Vagina (tissue), 2 donors: ENCODE measurements at regions not wholly inside any gene's neighbourhood (a gene's known extent, or its start where the extent isn't known, plus 50 kb on each side); places are given as distances from the start of the nearest gene placed in this dataset.

Source experiments
- DNase-seq, 2 donors: peaks; one replicate each; pipeline ENCODE4 v3.0.0-alpha.2; 2017; ENCODE audit errors: extremely low spot score in 2 of 2
- H3K27ac ChIP-seq: fragments of 200-600 bp; sonication (generic); one replicate; pipeline ENCODE4 v1.5.1; 2019
- H3K27me3 ChIP-seq: fragments of 200-600 bp; sonication (generic); one replicate; pipeline ENCODE4 v1.5.1; 2019
- H3K36me3 ChIP-seq, 2 donors: fragments of 200-600 bp; sonication (generic); one replicate each; pipeline ENCODE4 v1.5.1; 2017 to 2019
- H3K4me1 ChIP-seq: fragments of 200-600 bp; sonication (generic); one replicate; pipeline ENCODE4 v1.5.1; 2019
- H3K4me3 ChIP-seq, 2 donors: fragments of 200-600 bp; sonication (generic); 1 replicate in 1 of 2; 2 replicates in 1 of 2; pipeline ENCODE4 v1.5.1; 2016 to 2019
- H3K9me3 ChIP-seq: fragments of 200-600 bp; sonication (generic); one replicate; pipeline ENCODE4 v1.5.1; 2019
- CTCF ChIP-seq, 3 experiments: fragments of 450-650 bp in 2 of 3; fragments of 200-600 bp in 1 of 3; sonication (generic) in 1 of 3; IDR thresholded peaks; one replicate each; pipeline ENCODE4 v1.5.1; 2017 to 2019; ENCODE audit warnings: antibody characterized with exemption in 3 of 3, mild to moderate bottlenecking in 2 of 3, moderate library complexity in 2 of 3
- POLR2A ChIP-seq, 2 donors: fragments of 450-650 bp; IDR thresholded peaks; one replicate each; pipeline ENCODE4 v1.6.1; 2017; ENCODE audit warnings: antibody characterized with exemption in 2 of 2, mild to moderate bottlenecking in 2 of 2, moderate library complexity in 2 of 2
- POLR2AphosphoS5 ChIP-seq, 2 donors: sonication (generic); formaldehyde crosslinking; IDR thresholded peaks; one replicate each; pipeline ENCODE4 v1.9.0; 2017; ENCODE audit warnings: antibody characterized with exemption in 2 of 2, mild to moderate bottlenecking in 2 of 2, low read depth in 1 of 2; ENCODE audit not compliant: insufficient read depth in 1 of 2
- intact Hi-C: fragments of 100-400 bp; cut with DNase I; formaldehyde crosslinking; loops from one replicate; pipeline ENCODE4 v1.15.1; 2023

GRCh38 chr14:53810221-53810620 lies 146.4 kb downstream of the BMP4 start:
- intact Hi-C loops: no loop called here
- H3K4me3 ChIP-seq: no peak overlapping the region
- H3K27me3 ChIP-seq: no peaks in the 10 kb centered on the region
- H3K4me1 ChIP-seq: no peaks in the 10 kb centered on the region
- TF ChIP-seq CTCF (IDR thresholded peaks at IDR 0.05) (no peak), POLR2A (IDR thresholded peaks at IDR 0.05) (no peak), POLR2AphosphoS5 (IDR thresholded peaks at IDR 0.05; ENCODE audit: insufficient read depth in 1 of 2, low read depth in 1 of 2) (no peak)
- H3K9me3 ChIP-seq: no peaks in the 10 kb centered on the region
- no peak overlapping the region for H3K27ac ChIP-seq
- no peak for DNase-seq
- no peaks in the 10 kb centered on the region for H3K36me3 ChIP-seq

GRCh38 chr14:53808042-53808441 lies 148.6 kb downstream of the BMP4 start:
- H3K4me3 ChIP-seq: no peak overlapping the region
- no peaks in the 10 kb centered on the region for H3K4me1 ChIP-seq
- no peaks in the 10 kb centered on the region for H3K9me3 ChIP-seq
- intact Hi-C loops: no loop called here
- no peak for DNase-seq
- H3K36me3 ChIP-seq: no peaks in the 10 kb centered on the region
- no peak for TF ChIP-seq POLR2A (IDR thresholded peaks at IDR 0.05)
- TF ChIP-seq CTCF (IDR thresholded peaks at IDR 0.05): no peak
- no peak for TF ChIP-seq POLR2AphosphoS5 (IDR thresholded peaks at IDR 0.05; ENCODE audit: insufficient read depth in 1 of 2, low read depth in 1 of 2)
- H3K27me3 ChIP-seq: no peaks in the 10 kb centered on the region
- no peak overlapping the region for H3K27ac ChIP-seq

GRCh38 chr14:53807542-53807941 lies 149.1 kb downstream of the BMP4 start:
- TF ChIP-seq CTCF (IDR thresholded peaks at IDR 0.05): no peak
- no peak for TF ChIP-seq POLR2AphosphoS5 (IDR thresholded peaks at IDR 0.05; ENCODE audit: insufficient read depth in 1 of 2, low read depth in 1 of 2)
- no peak for TF ChIP-seq POLR2A (IDR thresholded peaks at IDR 0.05)
- no peaks in the 10 kb centered on the region for H3K36me3 ChIP-seq
- intact Hi-C loops: no loop called here
- no peak overlapping the region for H3K4me3 ChIP-seq
- H3K9me3 ChIP-seq: no peaks in the 10 kb centered on the region
- H3K4me1 ChIP-seq: no peaks in the 10 kb centered on the region
- H3K27me3 ChIP-seq: no peaks in the 10 kb centered on the region
- H3K27ac ChIP-seq: no peak overlapping the region
- no peak for DNase-seq

GRCh38 chr14:53807108-53807507 lies 149.5 kb downstream of the BMP4 start:
- Histone ChIP-seq H3K9me3 (no peaks in the 10 kb centered on the region), H3K4me3 (no peak overlapping the region), H3K4me1 (no peaks in the 10 kb centered on the region), H3K27me3 (no peaks in the 10 kb centered on the region), H3K36me3 (no peaks in the 10 kb centered on the region), H3K27ac (no peak overlapping the region)
- intact Hi-C loops: no loop called here
- DNase-seq: no peak
- TF ChIP-seq POLR2A (IDR thresholded peaks at IDR 0.05): no peak
- TF ChIP-seq POLR2AphosphoS5 (IDR thresholded peaks at IDR 0.05; ENCODE audit: insufficient read depth in 1 of 2, low read depth in 1 of 2): no peak
- no peak for TF ChIP-seq CTCF (IDR thresholded peaks at IDR 0.05)

GRCh38 chr14:53796734-53797133 lies 159.9 kb downstream of the BMP4 start:
- intact Hi-C loops: no loop called here
- Histone ChIP-seq H3K27ac (no peak overlapping the region), H3K36me3 (no peaks in the 10 kb centered on the region), H3K9me3 (no peaks in the 10 kb centered on the region), H3K27me3 (no peaks in the 10 kb centered on the region), H3K4me1 (no peaks in the 10 kb centered on the region), H3K4me3 (no peak overlapping the region)
- no peak for TF ChIP-seq POLR2AphosphoS5 (IDR thresholded peaks at IDR 0.05; ENCODE audit: insufficient read depth in 1 of 2, low read depth in 1 of 2)
- no peak for TF ChIP-seq CTCF (IDR thresholded peaks at IDR 0.05)
- TF ChIP-seq POLR2A (IDR thresholded peaks at IDR 0.05): no peak
- DNase-seq: no peak
